ENCODE measurements at regions not wholly inside any gene's neighbourhood (a gene's known extent, or its start where the extent isn't known, plus 50 kb on each side); places are given as distances from the start of the nearest gene placed in this dataset.
A peak's percentile ranks its signal among the peaks of the same experiment; 100 is the strongest.

DNA sequence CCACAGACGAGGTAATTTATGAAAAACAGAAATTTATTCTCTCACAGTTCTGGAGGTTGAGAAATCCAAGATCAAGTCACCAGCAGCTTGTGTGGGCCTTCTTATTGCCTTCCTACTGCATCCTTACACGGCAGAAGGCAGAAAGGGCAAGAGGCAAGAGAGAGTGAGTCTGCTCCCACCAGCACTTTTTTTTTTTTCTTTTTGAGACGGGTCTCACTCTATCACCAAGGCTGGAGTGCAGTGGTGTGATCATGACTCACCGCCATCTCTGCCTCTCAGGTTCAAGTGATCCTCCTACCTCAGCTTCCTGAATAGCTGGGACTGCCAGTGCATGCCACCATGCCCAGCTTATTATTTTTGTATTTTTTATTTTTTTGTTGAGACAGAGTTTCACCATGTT, 78.5 kb upstream of the HK2 start:
- Histone ChIP-seq H3K36me3 (ENCODE audit: low read depth, missing control alignments) (no peaks in the 10 kb centered on the region), H3K4me1 (no peaks in the 10 kb centered on the region), H3K9me3 (no peaks in the 10 kb centered on the region), H3K27ac (no peak overlapping the region), H3K27me3 (no peaks in the 10 kb centered on the region), H3K4me3 (no peak overlapping the region)
- 86 to 90% methylated on average over 4 of the region's 4 CpGs for WGBS, 2 donors
- DNase-seq = no peak
- TF ChIP-seq, protein P1, sequence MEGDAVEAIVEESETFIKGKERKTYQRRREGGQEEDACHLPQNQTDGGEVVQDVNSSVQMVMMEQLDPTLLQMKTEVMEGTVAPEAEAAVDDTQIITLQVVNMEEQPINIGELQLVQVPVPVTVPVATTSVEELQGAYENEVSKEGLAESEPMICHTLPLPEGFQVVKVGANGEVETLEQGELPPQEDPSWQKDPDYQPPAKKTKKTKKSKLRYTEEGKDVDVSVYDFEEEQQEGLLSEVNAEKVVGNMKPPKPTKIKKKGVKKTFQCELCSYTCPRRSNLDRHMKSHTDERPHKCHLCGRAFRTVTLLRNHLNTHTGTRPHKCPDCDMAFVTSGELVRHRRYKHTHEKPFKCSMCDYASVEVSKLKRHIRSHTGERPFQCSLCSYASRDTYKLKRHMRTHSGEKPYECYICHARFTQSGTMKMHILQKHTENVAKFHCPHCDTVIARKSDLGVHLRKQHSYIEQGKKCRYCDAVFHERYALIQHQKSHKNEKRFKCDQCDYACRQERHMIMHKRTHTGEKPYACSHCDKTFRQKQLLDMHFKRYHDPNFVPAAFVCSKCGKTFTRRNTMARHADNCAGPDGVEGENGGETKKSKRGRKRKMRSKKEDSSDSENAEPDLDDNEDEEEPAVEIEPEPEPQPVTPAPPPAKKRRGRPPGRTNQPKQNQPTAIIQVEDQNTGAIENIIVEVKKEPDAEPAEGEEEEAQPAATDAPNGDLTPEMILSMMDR (IDR thresholded peaks at IDR 0.05) = no peak
- no peak for TF ChIP-seq POLR2A (IDR thresholded peaks at IDR 0.05)
- intact Hi-C loops (cut with DNase I; ENCODE audit: low total_unique reads) = no loop called here

DNA sequence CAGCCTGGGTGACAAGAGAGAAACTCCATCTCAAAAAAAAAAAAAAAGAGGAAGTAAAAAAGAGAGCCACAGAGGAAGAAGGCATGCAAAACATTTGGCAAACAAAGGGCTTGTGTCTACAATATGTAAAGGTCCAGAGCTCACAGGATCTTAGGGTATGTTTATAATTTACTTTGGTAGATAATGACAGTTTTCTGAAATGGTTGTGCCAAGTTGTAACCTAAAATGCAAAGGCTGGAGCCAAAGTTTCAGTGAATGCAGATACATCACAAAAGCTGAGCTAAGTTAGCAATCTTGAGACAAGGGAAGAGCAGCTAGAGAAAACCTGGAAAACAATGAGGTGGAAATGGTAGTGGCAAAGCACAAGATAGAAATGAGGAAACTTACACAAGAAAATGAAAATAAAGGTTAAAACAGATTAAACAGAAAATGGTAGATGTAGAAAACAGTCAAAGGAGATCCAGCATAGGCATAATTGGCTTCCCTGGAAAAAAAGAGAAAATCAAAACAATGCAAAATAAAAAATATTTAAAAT, 77.5 kb upstream of the HK2 start:
- intact Hi-C loops (cut with DNase I; ENCODE audit: low total_unique reads) = no loop called here
- H3K36me3 ChIP-seq (ENCODE audit: low read depth, missing control alignments) = no peaks in the 10 kb centered on the region
- no peak overlapping the region for H3K4me3 ChIP-seq
- no peak for DNase-seq
- no peaks in the 10 kb centered on the region for H3K27me3 ChIP-seq
- H3K4me1 ChIP-seq = no peaks in the 10 kb centered on the region
- no peaks in the 10 kb centered on the region for H3K9me3 ChIP-seq
- TF ChIP-seq, protein P1 (IDR thresholded peaks at IDR 0.05) = no peak
- TF ChIP-seq POLR2A (IDR thresholded peaks at IDR 0.05) = no peak
- H3K27ac ChIP-seq = no peak overlapping the region

DNA sequence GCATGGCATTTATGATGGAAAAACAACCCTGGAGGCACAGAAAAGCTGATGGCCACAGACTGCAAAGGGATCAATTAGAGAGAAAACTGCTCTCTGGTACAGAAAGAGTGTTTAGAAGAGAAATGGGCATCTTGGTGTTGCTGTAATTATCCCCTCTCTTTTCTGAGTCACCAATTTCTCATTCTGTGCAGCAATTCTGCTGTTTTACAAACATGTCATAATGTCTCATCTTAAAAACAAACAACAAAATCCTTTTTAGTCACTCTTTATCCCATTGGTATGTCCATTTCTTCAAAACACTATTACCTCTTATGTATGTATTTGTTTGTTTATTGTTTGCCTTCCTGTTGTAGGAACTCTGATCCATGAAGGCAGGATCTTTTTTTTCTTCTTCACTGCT, 73.9 kb upstream of the HK2 start:
- Histone ChIP-seq H3K27me3 (no peaks in the 10 kb centered on the region), H3K4me3 (no peak overlapping the region), H3K27ac (no peak overlapping the region), H3K4me1 (peaks cover 8% of the 10 kb centered on the region), H3K9me3 (no peaks in the 10 kb centered on the region), H3K36me3 (ENCODE audit: low read depth, missing control alignments) (no peaks in the 10 kb centered on the region)
- intact Hi-C loops (cut with DNase I; ENCODE audit: low total_unique reads) = no loop called here
- TF ChIP-seq, protein P1 (IDR thresholded peaks at IDR 0.05) = no peak
- TF ChIP-seq POLR2A (IDR thresholded peaks at IDR 0.05) = no peak
- no peak for DNase-seq

DNA sequence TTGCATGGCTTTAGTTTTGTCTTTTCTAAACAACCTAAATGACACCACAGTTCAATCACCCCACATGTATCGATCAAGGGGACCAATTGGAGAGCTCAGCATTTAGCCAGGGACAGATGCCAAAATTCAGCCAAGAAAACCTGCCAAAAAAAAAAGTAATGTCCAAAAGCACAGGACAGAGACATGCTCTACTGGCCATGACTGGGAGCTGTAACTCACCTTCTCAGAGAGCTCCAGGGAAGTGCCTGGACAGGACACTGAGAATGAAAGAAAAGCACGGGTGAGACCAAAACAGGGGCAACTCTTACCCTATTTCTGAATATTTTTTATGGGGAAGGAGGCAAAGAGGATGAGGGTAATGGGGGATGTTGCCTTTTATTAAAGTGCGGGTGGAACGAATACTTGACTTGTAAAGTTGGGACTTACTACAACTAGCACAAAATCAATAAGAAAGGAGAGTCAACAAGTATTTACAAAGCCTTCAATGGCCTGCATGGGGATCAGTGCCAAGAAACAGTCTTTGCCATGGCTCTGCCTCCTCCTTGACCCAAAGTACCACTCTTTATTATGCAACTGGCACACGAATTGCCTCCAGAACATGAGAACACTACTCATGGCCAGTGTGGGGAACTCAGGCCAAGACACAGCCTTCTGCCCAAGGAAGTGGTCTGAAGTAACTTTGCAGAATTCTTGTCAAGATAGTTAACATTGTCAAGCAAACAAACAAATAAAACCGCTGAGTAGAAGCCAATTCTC, 72.9 kb upstream of the HK2 start:
- Histone ChIP-seq H3K4me3 (no peak overlapping the region), H3K27me3 (no peaks in the 10 kb centered on the region), H3K9me3 (no peaks in the 10 kb centered on the region), H3K27ac (no peak overlapping the region), H3K4me1 (peaks cover 8% of the 10 kb centered on the region), H3K36me3 (ENCODE audit: low read depth, missing control alignments) (no peaks in the 10 kb centered on the region)
- TF ChIP-seq, protein P1 (IDR thresholded peaks at IDR 0.05) = no peak
- no peak for TF ChIP-seq POLR2A (IDR thresholded peaks at IDR 0.05)
- WGBS, 2 donors = 88 to 92% methylated on average over 6 of the region's 6 CpGs
- DNase-seq = no peak
- intact Hi-C loops (cut with DNase I; ENCODE audit: low total_unique reads) = no loop called here

DNA sequence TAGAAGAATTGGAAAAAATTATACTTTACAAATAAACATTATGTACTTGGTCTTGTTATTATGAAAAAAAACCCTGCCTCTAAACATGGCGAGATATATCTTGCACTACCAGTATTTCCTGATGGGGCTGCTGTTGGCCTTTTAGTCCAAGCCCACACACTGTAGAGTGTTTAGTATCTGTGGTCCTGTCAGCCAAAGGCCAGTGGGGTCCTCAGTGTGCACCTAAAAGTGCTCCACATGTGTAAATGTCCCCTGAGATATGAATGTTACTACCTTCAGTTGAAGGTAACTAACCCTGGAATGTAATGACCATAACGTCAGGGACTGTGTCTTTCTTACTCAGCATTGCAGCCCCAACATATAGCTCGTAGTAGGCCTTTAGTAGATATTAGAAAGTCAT, 71.1 kb upstream of the HK2 start:
- intact Hi-C loops (cut with DNase I; ENCODE audit: low total_unique reads) = no loop called here
- TF ChIP-seq, protein P1 (IDR thresholded peaks at IDR 0.05) = no peak
- no peak for TF ChIP-seq POLR2A (IDR thresholded peaks at IDR 0.05)
- peaks cover 8% of the 10 kb centered on the region for H3K4me1 ChIP-seq
- no peaks in the 10 kb centered on the region for H3K9me3 ChIP-seq
- H3K27me3 ChIP-seq = no peaks in the 10 kb centered on the region
- 86 to 97% methylated on average over 3 of the region's 3 CpGs for WGBS, 2 donors
- peak; percentile 29 for DNase-seq
- no peak overlapping the region for H3K4me3 ChIP-seq
- no peak overlapping the region for H3K27ac ChIP-seq
- no peaks in the 10 kb centered on the region for H3K36me3 ChIP-seq (ENCODE audit: low read depth, missing control alignments)
